GM19238 (cell line): ENCODE measurements at regions not wholly inside any gene's neighbourhood (a gene's known extent, or its start where the extent isn't known, plus 50 kb on each side); places are given as distances from the start of the nearest gene placed in this dataset.
"Not testable (repeated sequence)": the region's sequence is repeated elsewhere in the genome, so short reads cannot be mapped to it uniquely, and the experiment has no call there.

ENCODE experiments used
- DNase-seq: peaks from one replicate; pipeline ENCODE4 v3.0.0; 2011; ENCODE audit warnings: low spot score; ENCODE audit not compliant: insufficient read length

DNA sequence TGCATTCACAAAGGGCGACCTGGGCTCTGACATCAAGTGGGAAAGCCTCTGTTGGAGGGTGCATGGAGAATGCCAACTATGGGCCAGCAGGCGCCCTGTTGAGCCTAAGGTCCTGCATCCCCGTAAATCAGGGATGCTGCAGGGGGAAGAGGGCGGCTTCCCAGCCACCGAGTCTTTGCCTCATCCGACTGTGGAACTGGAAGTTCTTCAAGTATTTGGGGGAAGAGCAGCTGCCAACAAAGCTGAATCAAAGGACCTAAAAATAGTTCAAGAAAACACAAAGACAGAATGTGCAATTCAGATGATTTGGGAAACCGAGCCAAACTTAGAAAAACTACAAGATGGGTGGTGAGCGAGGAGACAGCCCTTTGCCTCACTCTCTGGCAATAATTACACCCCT is 281.1 kb upstream of the MGAT5 start:
- DNase-seq = no peak

GRCh38 chr2:133974353-133974752 is 279.5 kb upstream of the MGAT5 start:
- no peak for DNase-seq

DNA sequence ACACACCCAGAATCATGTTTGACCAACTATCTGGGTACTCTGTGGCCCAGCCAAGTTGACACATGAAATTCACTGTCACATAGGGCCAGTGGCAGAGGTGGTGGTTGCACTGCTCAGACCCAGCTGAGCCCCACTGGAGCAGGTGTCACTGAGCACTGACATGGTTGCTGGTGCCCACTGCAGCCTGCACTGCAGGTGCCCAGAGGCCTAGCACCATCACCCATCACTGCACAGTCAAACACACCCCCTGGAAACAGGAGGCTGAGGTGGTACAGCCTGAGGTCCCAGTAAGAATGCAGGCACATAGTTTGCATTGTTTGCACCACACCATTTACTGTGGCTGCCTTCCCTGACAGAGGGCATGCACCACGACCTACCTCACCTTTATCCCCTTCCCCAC is 278.7 kb upstream of the MGAT5 start:
- no peak for DNase-seq

DNA sequence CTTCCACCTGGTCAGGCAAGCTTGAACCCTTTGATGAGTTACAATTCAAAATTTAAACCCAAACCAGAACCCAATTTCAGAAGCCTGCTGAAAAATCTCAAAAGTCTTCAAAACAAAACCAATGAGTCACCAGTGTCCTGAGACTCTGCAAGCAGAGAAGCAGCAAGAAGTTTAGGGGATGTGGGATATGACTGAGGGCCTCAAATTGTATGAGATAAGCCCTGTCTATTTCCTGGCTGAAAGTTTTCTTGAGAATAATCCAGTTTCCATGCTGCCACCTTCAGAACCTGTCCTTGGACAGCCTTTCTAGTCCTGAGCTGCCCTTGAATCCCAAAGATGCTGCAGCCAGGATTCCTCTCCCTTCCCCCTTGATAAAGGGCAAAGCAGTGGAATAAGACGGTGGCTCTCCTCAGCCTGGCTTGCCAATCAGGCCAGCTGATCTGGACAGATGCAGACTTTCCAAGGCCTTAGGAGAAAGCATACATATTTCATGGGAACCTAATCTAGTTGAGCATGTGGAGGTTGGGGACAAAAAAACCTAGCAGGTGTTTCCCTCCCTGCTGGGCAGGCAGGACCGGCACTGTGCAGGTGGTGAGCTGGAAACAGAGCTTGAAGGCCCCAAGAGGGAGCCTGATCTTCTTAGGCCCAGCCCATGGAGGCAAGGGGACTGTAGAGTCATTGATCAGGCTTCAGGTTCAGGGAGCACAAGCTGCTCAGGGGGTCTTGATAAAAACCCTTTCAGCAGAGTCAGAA is 278.0 kb upstream of the MGAT5 start:
- no peak for DNase-seq

DNA sequence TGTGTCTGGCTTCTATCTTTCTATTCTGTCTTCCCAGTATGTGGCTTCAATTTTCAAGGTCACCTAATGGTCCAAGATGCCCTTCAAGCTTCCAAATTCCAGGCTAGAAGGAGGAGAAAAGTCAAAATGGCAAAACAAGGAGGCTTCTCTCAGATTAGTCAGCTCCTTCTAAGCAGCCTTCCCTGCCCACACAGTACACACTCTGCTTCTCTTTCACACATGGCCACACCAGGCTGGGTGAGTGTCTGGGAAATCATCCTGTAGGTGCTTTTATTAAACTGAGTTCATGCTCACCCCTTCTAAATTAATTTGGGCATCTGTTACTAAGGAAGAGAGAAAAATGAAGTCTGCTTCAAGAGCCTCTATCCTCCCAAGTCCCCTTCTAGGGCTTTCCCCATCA is 277.2 kb upstream of the MGAT5 start:
- no peak for DNase-seq

- DNase-seq = no peak
Measured at GRCh38 chr2:133977405-133977804, 276.5 kb upstream of the MGAT5 start.

GRCh38 chr2:133982256-133982655 is 271.6 kb upstream of the MGAT5 start:
- DNase-seq = no peak

GRCh38 chr2:133985563-133985962 is 268.3 kb upstream of the MGAT5 start:
- DNase-seq = no peak

GRCh38 chr2:133986081-133986837 is 267.6 kb upstream of the MGAT5 start:
- DNase-seq = no peak

GRCh38 chr2:133986881-133987795 is 266.7 kb upstream of the MGAT5 start:
- DNase-seq = no peak

DNA sequence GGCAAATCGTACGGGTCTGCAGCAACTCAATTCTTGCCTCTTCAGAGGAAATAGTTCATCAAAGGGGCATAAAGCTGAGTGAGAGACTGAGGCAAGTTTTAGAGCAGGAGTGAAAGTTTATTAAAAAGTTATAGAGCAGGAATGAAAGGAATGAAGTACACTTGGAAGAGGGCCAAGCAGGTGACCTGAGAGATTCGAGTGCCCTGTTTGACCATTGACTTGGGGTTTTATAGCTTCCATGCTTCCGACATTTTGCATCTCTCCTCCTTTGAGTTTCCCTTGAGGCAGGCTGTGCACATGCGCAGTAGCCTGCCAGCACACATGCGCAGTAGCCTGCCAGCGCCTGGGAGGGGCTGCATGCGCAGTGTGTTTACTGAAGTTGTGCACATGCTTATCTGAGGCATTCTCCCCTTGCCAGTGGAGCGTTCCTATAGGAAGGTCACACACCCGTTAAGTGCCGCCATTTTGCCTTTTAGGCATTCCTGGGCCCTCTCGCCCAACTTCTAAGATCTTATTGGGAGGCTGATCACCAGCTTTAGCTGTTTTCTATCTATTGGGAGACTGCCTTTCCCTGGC is 265.5 kb upstream of the MGAT5 start:
- DNase-seq = no peak

DNA sequence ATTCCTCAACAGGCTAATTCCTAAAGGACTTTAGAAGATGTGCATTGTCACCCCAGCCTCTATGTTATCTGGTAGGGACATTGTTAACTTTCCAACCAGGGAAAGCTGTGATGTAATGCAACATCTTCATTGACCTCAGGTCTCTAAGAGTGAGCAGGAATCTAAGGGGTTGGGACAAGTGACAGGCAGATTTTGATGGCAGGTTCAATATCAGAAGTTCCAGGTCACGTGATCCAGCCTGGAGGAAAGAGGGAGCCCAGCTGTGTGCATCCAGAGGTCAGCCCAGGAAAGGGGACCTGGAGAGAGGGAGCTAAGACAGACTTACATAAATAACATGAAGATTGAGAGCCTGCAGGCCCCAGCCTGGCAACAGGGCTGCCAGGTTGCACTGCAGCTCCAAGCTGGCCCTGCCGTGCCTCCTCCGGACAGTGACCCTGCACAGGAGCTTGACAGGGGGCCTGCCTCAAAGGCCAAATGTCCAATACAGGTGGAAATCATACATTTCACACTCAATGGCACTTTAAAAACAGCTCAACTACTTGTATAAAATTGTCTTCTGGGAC is 262.2 kb upstream of the MGAT5 start:
- DNase-seq = no peak

DNA sequence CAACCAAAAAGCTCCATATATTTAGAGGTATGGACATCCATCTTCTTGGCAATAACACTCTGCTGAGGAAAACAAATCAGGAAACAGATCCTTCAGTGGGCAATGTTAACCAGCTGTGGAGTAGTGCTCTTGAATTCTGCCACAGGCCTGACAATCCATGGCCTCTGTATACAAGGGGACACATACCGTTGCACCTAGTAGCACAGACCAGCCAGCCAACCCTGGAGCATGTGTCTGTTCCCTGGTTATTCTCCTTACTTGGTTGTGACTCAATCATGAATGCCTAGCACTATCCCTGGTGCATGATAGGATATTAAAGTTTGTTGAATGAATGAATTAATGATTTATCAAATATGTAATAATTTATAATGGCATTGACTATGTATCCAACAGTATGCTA is 261.4 kb upstream of the MGAT5 start:
- no peak for DNase-seq

GRCh38 chr2:133993160-133993559 is 260.7 kb upstream of the MGAT5 start:
- DNase-seq = no peak

DNA sequence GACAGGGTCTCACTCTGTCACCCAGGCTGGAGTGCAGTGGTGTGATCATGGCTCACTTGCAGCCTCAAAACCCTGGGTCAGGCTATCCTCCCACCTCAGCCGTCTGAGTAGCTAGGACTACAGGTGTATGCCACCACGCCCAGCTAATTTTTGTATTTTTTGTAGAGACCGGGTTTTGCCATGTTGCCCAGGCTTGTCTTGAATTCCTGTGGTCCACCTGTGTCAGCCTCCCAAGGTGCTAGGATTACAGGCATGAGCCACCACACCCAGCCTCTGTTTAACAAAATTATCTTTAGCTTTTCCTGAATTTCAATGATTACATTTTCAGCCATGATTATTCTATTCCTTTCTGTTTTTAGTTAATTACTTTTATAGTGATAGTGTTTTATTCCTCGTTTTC is 255.1 kb upstream of the MGAT5 start:
- DNase-seq = not testable (repeated sequence)

GRCh38 chr2:134002391-134002790 is 251.5 kb upstream of the MGAT5 start:
- no peak for DNase-seq

DNA sequence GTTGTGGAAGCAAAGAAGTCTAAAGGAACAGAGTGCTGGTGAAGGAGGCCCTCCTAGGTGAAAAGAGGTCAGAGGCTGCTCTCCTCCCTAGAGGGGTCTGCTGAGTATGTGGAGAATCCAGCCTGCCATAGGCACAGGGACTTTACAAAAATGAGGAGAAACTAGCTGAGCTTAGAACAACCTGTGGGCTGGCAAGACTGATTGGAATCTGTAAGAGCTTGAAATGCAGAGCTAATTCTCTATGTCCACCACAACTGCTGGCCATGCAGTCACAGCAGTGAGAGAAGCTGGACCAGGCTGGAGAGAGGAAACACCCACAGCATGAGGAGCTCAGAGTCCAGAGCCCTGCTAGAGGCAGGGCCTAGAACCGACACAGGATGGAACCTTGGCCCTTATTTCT is 251.0 kb upstream of the MGAT5 start:
- no peak for DNase-seq

- DNase-seq = no peak
Measured at GRCh38 chr2:134004467-134004866, 249.4 kb upstream of the MGAT5 start.

DNA sequence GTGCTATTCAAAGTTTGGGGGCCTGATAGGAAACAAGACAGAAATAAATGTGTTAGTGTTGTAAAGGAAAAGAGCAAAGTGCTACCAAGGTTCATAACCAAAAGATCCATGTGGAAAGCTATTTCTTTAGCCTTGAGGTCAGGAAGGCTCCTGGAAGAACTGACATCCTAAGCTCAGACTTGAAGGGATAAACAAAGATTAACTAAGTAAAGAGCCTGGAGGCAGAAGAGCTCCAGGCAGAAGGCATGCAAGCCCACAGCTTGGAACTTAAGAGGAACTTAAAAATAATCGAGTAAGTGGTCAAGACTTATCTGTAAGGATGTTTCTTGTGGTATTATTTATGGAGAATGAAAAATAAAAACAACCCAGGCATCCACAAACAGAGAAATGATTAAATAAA is 245.0 kb upstream of the MGAT5 start:
- DNase-seq = no peak

GRCh38 chr2:134009440-134009839 is 244.4 kb upstream of the MGAT5 start:
- no peak for DNase-seq

GRCh38 chr2:134009906-134010305 is 244.0 kb upstream of the MGAT5 start:
- not testable (repeated sequence) for DNase-seq
